ENCODE measurements at regions not wholly inside any gene's neighbourhood (a gene's known extent, or its start where the extent isn't known, plus 50 kb on each side); places are given as distances from the start of the nearest gene placed in this dataset.
"Not testable (repeated sequence)": the region's sequence is repeated elsewhere in the genome, so short reads cannot be mapped to it uniquely, and the experiment has no call there.

GRCh38 chr5:34556509-34556782, 99.7 kb upstream of the RAI14 start:
- no peak for DNase-seq (ENCODE audit: low spot score in 2 of 2)
- TF ChIP-seq EP300 (IDR thresholded peaks at IDR 0.05): no peak
- TF ChIP-seq CTCF (IDR thresholded peaks at IDR 0.05): no peak
- TF ChIP-seq POLR2A (IDR thresholded peaks at IDR 0.05): no peak
- H3K9me3 ChIP-seq: no peaks in the 10 kb centered on the region
- peaks cover 0 to 33% (median 2%) of the 10 kb centered on the region in 4 donors for H3K4me1 ChIP-seq
- H3K36me3 ChIP-seq: no peaks in the 10 kb centered on the region
- 92 to 95% methylated on average over 2 of the region's 2 CpGs for WGBS, 2 donors
- H3K27me3 ChIP-seq: no peaks in the 10 kb centered on the region
- H3K27ac ChIP-seq: no peak overlapping the region
- no peak overlapping the region for H3K4me3 ChIP-seq

- H3K4me3 ChIP-seq; H3K9me3 ChIP-seq; H3K27ac ChIP-seq; DNase-seq (ENCODE audit: low spot score in 2 of 2); H3K36me3 ChIP-seq; H3K27me3 ChIP-seq; H3K4me1 ChIP-seq: not testable (repeated sequence)
- 88 to 90% methylated on average over 2 of the region's 2 CpGs for WGBS, 2 donors
Observed at GRCh38 chr5:34561581-34561980, 94.5 kb upstream of the RAI14 start.

GRCh38 chr5:34562791-34563190, 93.3 kb upstream of the RAI14 start:
- 90% methylated on average over 4 of the region's 4 CpGs for WGBS, 2 donors

GRCh38 chr5:34563269-34563668, 92.9 kb upstream of the RAI14 start:
- H3K27me3 ChIP-seq: no peaks in the 10 kb centered on the region
- no peak for DNase-seq (ENCODE audit: low spot score in 2 of 2)
- 95 to 96% methylated on average over 6 of the region's 6 CpGs for WGBS, 2 donors
- H3K4me3 ChIP-seq: no peak overlapping the region
- H3K36me3 ChIP-seq: no peaks in the 10 kb centered on the region
- H3K9me3 ChIP-seq: no peaks in the 10 kb centered on the region
- TF ChIP-seq CTCF (IDR thresholded peaks at IDR 0.05) (no peak), POLR2A (IDR thresholded peaks at IDR 0.05) (no peak), EP300 (IDR thresholded peaks at IDR 0.05) (no peak)
- H3K4me1 ChIP-seq: peaks cover 0 to 9% (median 0%) of the 10 kb centered on the region in 4 donors
- H3K27ac ChIP-seq: no peak overlapping the region

More at GRCh38 chr5:34562791-34563190, 93.3 kb upstream of the RAI14 start:
- Histone ChIP-seq H3K9me3 (no peaks in the 10 kb centered on the region), H3K4me3 (no peak overlapping the region), H3K27me3 (no peaks in the 10 kb centered on the region), H3K36me3 (no peaks in the 10 kb centered on the region), H3K4me1 (peaks cover 0 to 9% (median 0%) of the 10 kb centered on the region in 4 donors), H3K27ac (no peak overlapping the region)
- TF ChIP-seq EP300 (IDR thresholded peaks at IDR 0.05) (no peak), CTCF (IDR thresholded peaks at IDR 0.05) (no peak), POLR2A (IDR thresholded peaks at IDR 0.05) (no peak)
- no peak for DNase-seq (ENCODE audit: low spot score in 2 of 2)

GRCh38 chr5:34563931-34564709, 92.0 kb upstream of the RAI14 start:
- Histone ChIP-seq H3K4me3 (no peak overlapping the region), H3K4me1 (peaks cover 0 to 9% (median 0%) of the 10 kb centered on the region in 4 donors), H3K36me3 (no peaks in the 10 kb centered on the region), H3K9me3 (no peaks in the 10 kb centered on the region), H3K27me3 (no peaks in the 10 kb centered on the region), H3K27ac (peak overlapping the region in 2 of 4 donors; percentile 34 to 66)
- DNase-seq (ENCODE audit: low spot score in 2 of 2): peak; percentile 12 to 35
- no peak for TF ChIP-seq CTCF (IDR thresholded peaks at IDR 0.05)
- TF ChIP-seq EP300 (IDR thresholded peaks at IDR 0.05): no peak
- 28 to 51% methylated on average over 21 of the region's 21 CpGs for WGBS, 2 donors

All from tibial nerve (tissue), 4 donors.